ENCODE measurements at regions not wholly inside any gene's neighbourhood (a gene's known extent, or its start where the extent isn't known, plus 50 kb on each side); places are given as distances from the start of the nearest gene placed in this dataset.

GRCh38 chr5:93070938-93071337 lies 510.1 kb downstream of the NR2F1-AS1 start:
- TF ChIP-seq NFYA (IDR thresholded peaks at IDR 0.05; ENCODE audit: borderline replicate concordance, low read depth, low read length) = no peak
- TF ChIP-seq POLR2A (IDR thresholded peaks at IDR 0.05; ENCODE audit: low read depth, low read length) = no peak

Measured in GM12878 (cell line).